ENCODE measurements at regions not wholly inside any gene's neighbourhood (a gene's known extent, or its start where the extent isn't known, plus 50 kb on each side); places are given as distances from the start of the nearest gene placed in this dataset.

GRCh38 chr1:162916407-162916806, 55.4 kb upstream of the CCDC190 start:
- TF ChIP-seq CTCF (IDR thresholded peaks at IDR 0.05) (no peak), POLR2A (IDR thresholded peaks at IDR 0.05) (no peak)
